ENCODE measurements at regions not wholly inside any gene's neighbourhood (a gene's known extent, or its start where the extent isn't known, plus 50 kb on each side); places are given as distances from the start of the nearest gene placed in this dataset.

DNA sequence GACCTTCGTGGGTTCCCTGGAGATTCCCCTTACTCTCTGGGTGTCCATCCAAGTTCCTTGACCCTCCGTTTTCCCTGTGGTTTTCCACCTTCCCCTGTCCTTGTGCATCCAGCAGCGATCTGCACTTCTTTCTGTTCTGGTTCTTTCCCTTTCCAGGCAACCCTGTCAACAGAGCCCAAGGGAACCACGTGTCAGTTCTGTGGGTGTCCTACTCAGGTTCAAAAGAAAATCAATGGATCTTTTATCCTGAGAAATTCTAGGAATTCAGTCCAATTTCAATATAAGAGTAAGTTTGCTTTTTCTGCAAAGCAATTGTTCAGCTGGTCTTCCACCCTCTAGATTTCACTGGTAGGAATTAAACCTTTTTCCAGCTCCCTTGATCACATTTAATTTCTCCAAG is 1394.8 kb upstream of the SLC10A2 start (continued):
- TF ChIP-seq SRF (IDR thresholded peaks at IDR 0.05; ENCODE audit: low read depth, low read length) = no peak
- TF ChIP-seq, protein P1, sequence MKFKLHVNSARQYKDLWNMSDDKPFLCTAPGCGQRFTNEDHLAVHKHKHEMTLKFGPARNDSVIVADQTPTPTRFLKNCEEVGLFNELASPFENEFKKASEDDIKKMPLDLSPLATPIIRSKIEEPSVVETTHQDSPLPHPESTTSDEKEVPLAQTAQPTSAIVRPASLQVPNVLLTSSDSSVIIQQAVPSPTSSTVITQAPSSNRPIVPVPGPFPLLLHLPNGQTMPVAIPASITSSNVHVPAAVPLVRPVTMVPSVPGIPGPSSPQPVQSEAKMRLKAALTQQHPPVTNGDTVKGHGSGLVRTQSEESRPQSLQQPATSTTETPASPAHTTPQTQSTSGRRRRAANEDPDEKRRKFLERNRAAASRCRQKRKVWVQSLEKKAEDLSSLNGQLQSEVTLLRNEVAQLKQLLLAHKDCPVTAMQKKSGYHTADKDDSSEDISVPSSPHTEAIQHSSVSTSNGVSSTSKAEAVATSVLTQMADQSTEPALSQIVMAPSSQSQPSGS (IDR thresholded peaks at IDR 0.05; ENCODE audit: low read length) = no peak
